Esophagus muscularis mucosa (tissue), 4 donors: ENCODE measurements at regions not wholly inside any gene's neighbourhood (a gene's known extent, or its start where the extent isn't known, plus 50 kb on each side); places are given as distances from the start of the nearest gene placed in this dataset.

Experiments
- DNase-seq: peaks from one replicate; pipeline ENCODE4 v3.0.0-alpha.2; 2017; ENCODE audit errors: extremely low spot score
- H3K27ac ChIP-seq, 4 donors: fragments of 200-600 bp; sonication (generic); replicated peaks in 1 of 4; 1 replicate in 3 of 4; 2 replicates in 1 of 4; pipeline ENCODE4 v1.5.1; 2016 to 2019; ENCODE audit warnings: mild to moderate bottlenecking in 1 of 4
- H3K27me3 ChIP-seq, 4 donors: fragments of 200-600 bp; sonication (generic); one replicate each; pipeline versions ENCODE4 v1.5.1 to v1.6.0; 2016 to 2019
- H3K36me3 ChIP-seq, 4 donors: fragments of 200-600 bp; sonication (generic); one replicate each; pipeline ENCODE4 v1.5.1; 2016 to 2019
- H3K4me1 ChIP-seq, 4 donors: fragments of 200-600 bp; sonication (generic); one replicate each; pipeline ENCODE4 v1.5.1; 2016 to 2019
- H3K4me3 ChIP-seq, 4 donors: fragments of 200-600 bp; sonication (generic); 1 replicate in 2 of 4; 2 replicates in 2 of 4; pipeline ENCODE4 v1.5.1; 2016 to 2019; ENCODE audit warnings: mild to moderate bottlenecking in 4 of 4, moderate library complexity in 1 of 4
- H3K9me3 ChIP-seq, 4 donors: fragments of 200-600 bp; sonication (generic); 1 replicate in 3 of 4; 2 replicates in 1 of 4; pipeline ENCODE4 v1.5.1; 2016 to 2019
- EP300 ChIP-seq: sonication (generic); formaldehyde crosslinking; IDR thresholded peaks from one replicate; pipeline ENCODE4 v1.6.1; 2017; ENCODE audit warnings: antibody characterized with exemption
- POLR2A ChIP-seq: fragments of 450-650 bp; IDR thresholded peaks from one replicate; pipeline ENCODE4 v1.6.1; 2017; ENCODE audit warnings: antibody characterized with exemption, moderate library complexity, mild to moderate bottlenecking, low read depth
- POLR2AphosphoS5 ChIP-seq, 2 donors: sonication (generic); formaldehyde crosslinking; IDR thresholded peaks; one replicate each; pipeline ENCODE4 v1.6.1; 2017; ENCODE audit warnings: antibody characterized with exemption in 2 of 2
- WGBS: methylation state at CpG from one replicate; pipeline ENCODE4 v1.1.5; 2018; 5-methylcytosine and 5-hydroxymethylcytosine counted together
- intact Hi-C: fragments of 100-400 bp; cut with DNase I; formaldehyde crosslinking; loops from one replicate; pipeline ENCODE4 v1.15.1; 2023
- TF ChIP-seq, protein P1 (sequence below), 3 experiments: fragments of 200-600 bp in 2 of 3; fragments of 450-650 bp in 1 of 3; sonication (generic) in 2 of 3; IDR thresholded peaks; one replicate each; pipeline ENCODE4 v1.5.1; 2017 to 2019; ENCODE audit warnings: antibody characterized with exemption in 3 of 3, mild to moderate bottlenecking in 2 of 3, moderate library complexity in 1 of 3

DNA sequence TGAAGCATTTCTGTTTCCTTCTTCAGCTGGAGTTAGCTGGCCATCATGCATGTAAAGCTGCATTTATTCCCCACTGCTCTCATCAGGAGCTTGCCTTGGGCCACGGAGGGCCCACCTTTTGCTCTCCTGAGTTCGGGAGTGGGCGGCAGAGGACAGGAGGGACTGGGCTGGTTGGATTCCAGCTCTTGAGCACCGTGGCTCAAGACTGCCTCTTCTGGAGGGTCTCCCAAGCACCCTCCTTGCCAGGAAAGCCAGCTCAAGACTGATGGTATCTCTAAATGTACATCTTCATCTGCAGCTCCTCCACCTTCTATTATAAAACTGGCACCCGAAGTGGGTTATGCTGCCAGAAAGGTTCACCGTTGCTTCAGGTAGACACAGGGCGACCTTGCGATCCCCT lies 399.6 kb upstream of the IRX1 start:
- H3K9me3 ChIP-seq, result no peaks in the 10 kb centered on the region
- TF ChIP-seq EP300 (no peak), POLR2AphosphoS5 (IDR thresholded peaks at IDR 0.05) (no peak), POLR2A (no peak)
- TF ChIP-seq, protein P1, sequence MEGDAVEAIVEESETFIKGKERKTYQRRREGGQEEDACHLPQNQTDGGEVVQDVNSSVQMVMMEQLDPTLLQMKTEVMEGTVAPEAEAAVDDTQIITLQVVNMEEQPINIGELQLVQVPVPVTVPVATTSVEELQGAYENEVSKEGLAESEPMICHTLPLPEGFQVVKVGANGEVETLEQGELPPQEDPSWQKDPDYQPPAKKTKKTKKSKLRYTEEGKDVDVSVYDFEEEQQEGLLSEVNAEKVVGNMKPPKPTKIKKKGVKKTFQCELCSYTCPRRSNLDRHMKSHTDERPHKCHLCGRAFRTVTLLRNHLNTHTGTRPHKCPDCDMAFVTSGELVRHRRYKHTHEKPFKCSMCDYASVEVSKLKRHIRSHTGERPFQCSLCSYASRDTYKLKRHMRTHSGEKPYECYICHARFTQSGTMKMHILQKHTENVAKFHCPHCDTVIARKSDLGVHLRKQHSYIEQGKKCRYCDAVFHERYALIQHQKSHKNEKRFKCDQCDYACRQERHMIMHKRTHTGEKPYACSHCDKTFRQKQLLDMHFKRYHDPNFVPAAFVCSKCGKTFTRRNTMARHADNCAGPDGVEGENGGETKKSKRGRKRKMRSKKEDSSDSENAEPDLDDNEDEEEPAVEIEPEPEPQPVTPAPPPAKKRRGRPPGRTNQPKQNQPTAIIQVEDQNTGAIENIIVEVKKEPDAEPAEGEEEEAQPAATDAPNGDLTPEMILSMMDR (IDR thresholded peaks at IDR 0.05), result no peak
- peaks cover 0 to 77% (median 0%) of the 10 kb centered on the region in 4 donors for H3K27me3 ChIP-seq
- no peaks in the 10 kb centered on the region for H3K36me3 ChIP-seq
- 73% methylated on average over 8 of the region's 8 CpGs for WGBS
- H3K4me3 ChIP-seq, result no peak overlapping the region
- peak; percentile 77 for DNase-seq
- intact Hi-C loops, result no loop called here
- H3K4me1 ChIP-seq, result peaks cover 0 to 5% (median 0%) of the 10 kb centered on the region in 4 donors
- no peak overlapping the region for H3K27ac ChIP-seq

DNA sequence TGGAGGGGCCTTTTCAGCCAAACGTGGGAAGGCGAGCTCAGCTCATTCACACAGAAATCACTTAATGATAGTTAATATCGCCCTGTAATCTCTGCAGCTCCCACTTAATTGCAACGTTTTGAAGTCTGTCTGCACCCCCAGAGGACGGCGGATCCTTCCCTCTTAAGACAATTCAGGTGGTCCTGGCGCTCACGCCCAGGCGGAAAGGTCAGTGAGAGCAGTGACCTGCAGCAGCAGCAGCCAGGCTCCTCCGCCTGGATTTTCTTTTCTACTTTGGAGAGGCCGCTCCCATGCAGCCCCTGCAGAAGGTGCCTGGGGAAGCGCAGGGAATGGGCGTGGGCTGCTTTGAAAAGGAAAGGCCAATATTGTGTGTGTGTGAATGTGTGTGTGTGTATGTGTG lies 400.9 kb upstream of the IRX1 start:
- Histone ChIP-seq H3K4me1 (peaks cover 0 to 5% (median 0%) of the 10 kb centered on the region in 4 donors), H3K27ac (no peak overlapping the region), H3K27me3 (peaks cover 0 to 72% (median 0%) of the 10 kb centered on the region in 4 donors), H3K4me3 (no peak overlapping the region), H3K36me3 (no peaks in the 10 kb centered on the region), H3K9me3 (no peaks in the 10 kb centered on the region)
- TF ChIP-seq EP300 (no peak), POLR2AphosphoS5 (IDR thresholded peaks at IDR 0.05) (no peak)
- TF ChIP-seq, protein P1 (IDR thresholded peaks at IDR 0.05), result no peak
- no peak for DNase-seq
- 42% methylated on average over 8 of the region's 13 CpGs for WGBS
- intact Hi-C loops, result no loop called here

DNA sequence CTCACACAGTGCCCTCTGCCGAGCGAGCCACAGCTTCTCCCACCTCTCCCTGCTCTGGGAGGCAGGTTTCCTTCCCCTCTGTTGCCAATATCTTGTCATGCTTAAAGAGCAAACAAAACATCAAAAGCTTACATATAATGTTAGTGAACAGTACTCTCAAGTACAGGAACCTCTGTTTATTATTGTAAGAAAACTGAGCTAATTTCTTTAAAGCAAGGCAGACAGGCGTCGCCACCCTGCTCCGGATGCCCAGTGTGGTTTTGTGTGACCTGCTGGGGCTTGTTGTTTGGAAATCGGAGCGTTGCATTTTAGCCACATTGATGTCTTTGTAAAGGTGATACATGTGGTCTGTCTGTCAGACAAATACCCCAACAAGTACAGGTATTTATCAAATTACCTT lies 401.4 kb upstream of the IRX1 start:
- H3K4me1 ChIP-seq, result peaks cover 0 to 5% (median 0%) of the 10 kb centered on the region in 4 donors
- TF ChIP-seq EP300, result no peak
- TF ChIP-seq POLR2AphosphoS5 (IDR thresholded peaks at IDR 0.05), result no peak
- TF ChIP-seq POLR2A, result no peak
- TF ChIP-seq, protein P1 (IDR thresholded peaks at IDR 0.05), result no peak
- DNase-seq, result no peak
- no peak overlapping the region for H3K4me3 ChIP-seq
- H3K27ac ChIP-seq, result no peak overlapping the region
- whole genome bisulfite sequencing, result 30% methylated on average over 7 of the region's 7 CpGs
- no peaks in the 10 kb centered on the region for H3K36me3 ChIP-seq
- no peaks in the 10 kb centered on the region for H3K9me3 ChIP-seq
- peaks cover 0 to 68% (median 0%) of the 10 kb centered on the region in 4 donors for H3K27me3 ChIP-seq
- intact Hi-C loops, result no loop called here

DNA sequence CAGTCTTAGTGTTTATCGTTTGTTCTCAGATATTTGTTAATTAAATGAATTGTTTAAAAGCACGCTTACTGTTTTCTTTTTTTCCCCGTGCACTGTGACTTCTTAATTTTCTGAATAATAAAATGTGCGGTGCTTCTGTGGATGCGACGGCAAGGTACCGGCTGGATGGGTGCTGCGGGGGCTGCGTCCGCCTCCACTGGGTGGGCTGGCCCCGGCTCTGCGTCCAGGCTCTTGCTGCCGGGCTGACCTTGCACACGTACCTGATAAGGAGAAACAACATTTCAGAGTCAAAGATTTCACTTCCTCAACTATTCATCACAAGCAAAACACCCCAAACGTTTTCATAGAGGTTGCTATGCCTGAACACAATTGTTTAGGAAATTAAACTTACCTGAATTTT lies 404.0 kb upstream of the IRX1 start:
- WGBS, result 77% methylated on average over 15 of the region's 15 CpGs
- no peak for DNase-seq
- intact Hi-C loops, result no loop called here
- TF ChIP-seq, protein P1 (IDR thresholded peaks at IDR 0.05), result no peak
- TF ChIP-seq POLR2AphosphoS5 (IDR thresholded peaks at IDR 0.05) (no peak), POLR2A (no peak), EP300 (no peak)
- Histone ChIP-seq H3K9me3 (no peaks in the 10 kb centered on the region), H3K27me3 (peaks cover 0 to 60% (median 0%) of the 10 kb centered on the region in 4 donors), H3K4me1 (no peaks in the 10 kb centered on the region), H3K36me3 (no peaks in the 10 kb centered on the region), H3K4me3 (no peak overlapping the region), H3K27ac (no peak overlapping the region)

DNA sequence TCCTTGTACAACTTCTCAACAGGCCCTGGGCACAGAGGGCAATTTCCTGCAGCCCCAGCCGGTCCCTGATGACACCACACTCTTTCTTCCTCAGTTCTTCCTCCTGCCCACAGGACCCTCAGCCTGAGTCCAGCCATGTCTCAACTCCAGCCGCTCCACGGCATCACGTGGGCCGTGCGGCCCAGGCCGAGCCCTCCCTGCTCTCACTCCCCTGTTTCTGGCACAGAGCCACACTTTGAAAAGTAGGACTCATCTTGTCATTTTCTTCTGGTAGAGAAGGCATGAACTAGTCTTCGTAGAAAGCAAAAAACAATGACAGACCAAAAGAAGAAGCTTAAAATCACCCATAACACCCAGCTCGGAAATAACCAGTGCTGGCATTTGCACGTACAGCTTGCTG lies 404.7 kb upstream of the IRX1 start:
- TF ChIP-seq POLR2A, result no peak
- TF ChIP-seq, protein P1 (IDR thresholded peaks at IDR 0.05), result no peak
- no peak for TF ChIP-seq POLR2AphosphoS5 (IDR thresholded peaks at IDR 0.05)
- no peak for TF ChIP-seq EP300
- intact Hi-C loops, result no loop called here
- WGBS, result 87% methylated on average over 10 of the region's 10 CpGs

More for the DNA sequence above, 404.7 kb upstream of the IRX1 start:
- H3K27ac ChIP-seq, result no peak overlapping the region
- no peak for DNase-seq
- no peaks in the 10 kb centered on the region for H3K4me1 ChIP-seq
- H3K27me3 ChIP-seq, result peaks cover 0 to 54% (median 0%) of the 10 kb centered on the region in 4 donors
- no peaks in the 10 kb centered on the region for H3K36me3 ChIP-seq
- no peaks in the 10 kb centered on the region for H3K9me3 ChIP-seq
- H3K4me3 ChIP-seq, result no peak overlapping the region
